ENCODE measurements at regions not wholly inside any gene's neighbourhood (a gene's known extent, or its start where the extent isn't known, plus 50 kb on each side); places are given as distances from the start of the nearest gene placed in this dataset.

GRCh38 chr13:42671502-42671901 is 97.5 kb downstream of the TNFSF11 start:
- TF ChIP-seq CTCF (IDR thresholded peaks at IDR 0.05; ENCODE audit: low read depth, low read length) = no peak
- TF ChIP-seq EZH2phosphoT487 (IDR thresholded peaks at IDR 0.05; ENCODE audit: low read depth) = no peak
